Suprapubic skin (tissue), 3 donors: ENCODE measurements at regions not wholly inside any gene's neighbourhood (a gene's known extent, or its start where the extent isn't known, plus 50 kb on each side); places are given as distances from the start of the nearest gene placed in this dataset.

ENCODE experiments used
- CTCF ChIP-seq, 2 donors: fragments of 200-600 bp in 1 of 2; fragments of 450-650 bp in 1 of 2; sonication (generic) in 1 of 2; IDR thresholded peaks; one replicate each; pipeline ENCODE4 v1.5.1; 2016 to 2019; ENCODE audit warnings: antibody characterized with exemption in 2 of 2, mild to moderate bottlenecking in 1 of 2, moderate library complexity in 1 of 2
- POLR2A ChIP-seq, 2 donors: fragments of 450-650 bp; IDR thresholded peaks; one replicate each; pipeline ENCODE4 v1.6.1; 2017; ENCODE audit warnings: antibody characterized with exemption in 2 of 2, mild to moderate bottlenecking in 2 of 2, moderate library complexity in 2 of 2

DNA sequence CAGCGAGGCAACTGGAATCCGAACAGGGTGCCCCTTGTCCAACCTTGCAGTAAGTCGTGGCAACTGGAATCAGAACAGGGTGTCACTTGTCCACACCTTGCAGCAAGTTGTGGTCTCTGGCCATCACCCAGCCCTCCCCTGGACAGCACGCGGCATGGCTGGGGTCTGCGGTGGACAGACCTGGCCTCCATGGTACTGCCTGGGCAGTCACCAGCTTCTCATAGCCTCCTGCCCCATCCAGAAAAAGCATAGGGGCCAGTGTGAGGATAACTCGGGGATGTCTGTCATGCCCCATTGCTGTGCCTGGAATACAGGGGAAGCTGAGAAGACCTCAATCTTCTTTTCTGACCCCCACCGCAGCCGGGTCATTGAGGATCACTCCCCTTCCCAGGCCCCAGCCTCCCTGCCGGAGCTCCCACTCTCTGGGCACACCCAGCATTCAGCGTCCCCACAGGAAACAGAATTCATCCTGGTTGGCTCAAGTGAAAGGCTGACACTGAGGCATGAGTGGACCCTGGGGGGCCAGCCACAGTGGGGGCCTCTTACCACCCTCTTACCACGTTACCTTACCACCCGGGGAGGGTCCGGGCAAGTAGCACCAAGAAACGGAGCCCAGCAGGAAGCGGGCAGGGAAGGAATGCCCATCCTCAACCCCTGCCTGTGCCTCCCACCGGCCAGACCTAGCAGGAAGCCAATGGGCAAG is 68.0 kb upstream of the RAB6C start:
- TF ChIP-seq POLR2A (IDR thresholded peaks at IDR 0.05): no peak
- no peak for TF ChIP-seq CTCF (IDR thresholded peaks at IDR 0.05)
